ENCODE measurements at regions not wholly inside any gene's neighbourhood (a gene's known extent, or its start where the extent isn't known, plus 50 kb on each side); places are given as distances from the start of the nearest gene placed in this dataset.

DNA sequence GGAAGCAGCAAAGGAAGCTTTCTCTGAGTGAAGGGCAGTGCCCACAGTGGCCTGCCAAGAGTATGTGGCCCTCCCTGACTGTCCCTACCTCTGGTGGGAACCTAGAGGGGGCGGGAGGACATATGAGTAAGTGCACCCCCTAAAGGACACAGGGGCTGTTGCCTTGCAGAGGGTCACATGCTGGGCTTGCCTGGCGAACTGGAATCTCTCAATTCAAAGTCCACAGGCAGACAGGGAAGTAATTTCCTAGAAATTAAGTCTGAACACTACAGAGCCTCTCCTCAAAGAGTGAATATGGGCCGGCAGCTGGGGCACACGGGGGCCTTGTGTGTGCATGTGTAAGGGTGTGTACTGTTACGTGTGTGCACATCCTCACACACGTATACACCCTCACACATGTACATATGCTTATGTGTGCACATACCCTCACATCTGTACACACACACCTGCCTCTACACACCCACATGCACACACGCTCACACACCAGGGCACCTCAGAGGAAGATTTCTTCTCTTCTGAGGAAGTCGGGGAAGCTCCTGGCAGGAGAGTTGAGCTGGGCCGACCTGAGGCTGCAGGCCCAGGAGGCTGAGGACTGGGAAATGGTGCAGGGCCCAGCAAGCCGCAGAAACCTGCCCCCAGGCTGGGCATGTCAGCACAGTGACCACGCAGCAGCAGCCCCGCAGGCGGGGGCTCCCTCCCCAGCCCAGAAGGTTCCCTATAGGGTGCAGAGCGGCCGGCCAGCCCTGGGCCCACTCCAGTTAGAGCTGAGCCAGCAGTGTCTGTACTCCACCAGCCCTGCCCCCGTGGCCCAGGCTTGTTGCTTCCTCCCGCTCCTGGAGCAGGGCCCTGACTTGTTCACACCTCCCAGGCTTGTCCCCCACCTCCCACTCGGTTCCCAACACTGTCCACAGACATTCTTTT lies 77.4 kb upstream of the TAF1B start:
- TF ChIP-seq POLR2A (IDR thresholded peaks at IDR 0.05; ENCODE audit: low read length): no peak
- no peak for TF ChIP-seq GATA1 (IDR thresholded peaks at IDR 0.05; ENCODE audit: low read depth, low read length)

Data from erythroblast (primary cell).